NCI-H2081 treated with DMSO at 0.1 percent for 48 hours (cell line): ENCODE measurements at regions not wholly inside any gene's neighbourhood (a gene's known extent, or its start where the extent isn't known, plus 50 kb on each side); places are given as distances from the start of the nearest gene placed in this dataset.

Experiments used
- DNase-seq: peaks from one replicate; lab custom pipeline; 2025; lab: John Stamatoyannopoulos, UW

- no peak for DNase-seq
Measured at GRCh38 chr2:181306785-181307184, 150.4 kb upstream of the ITGA4 start.

GRCh38 chr2:181307203-181307991 lies 149.8 kb upstream of the ITGA4 start:
- no peak for DNase-seq

- no peak for DNase-seq
Measured at GRCh38 chr2:181308766-181309515, 148.2 kb upstream of the ITGA4 start.

- DNase-seq, result no peak
Measured at GRCh38 chr2:181309586-181309985, 147.6 kb upstream of the ITGA4 start.

GRCh38 chr2:181310967-181311366 lies 146.2 kb upstream of the ITGA4 start:
- DNase-seq, result no peak

- DNase-seq, result no peak
Measured at GRCh38 chr2:181311837-181312236, 145.3 kb upstream of the ITGA4 start.

GRCh38 chr2:181312515-181312927 lies 144.7 kb upstream of the ITGA4 start:
- DNase-seq, result no peak

GRCh38 chr2:181313845-181314244 lies 143.3 kb upstream of the ITGA4 start:
- DNase-seq, result no peak

GRCh38 chr2:181314551-181314950 lies 142.6 kb upstream of the ITGA4 start:
- no peak for DNase-seq

GRCh38 chr2:181317511-181317910 lies 139.7 kb upstream of the ITGA4 start:
- DNase-seq, result no peak

- DNase-seq, result no peak
Measured at GRCh38 chr2:181318504-181319280, 138.5 kb upstream of the ITGA4 start.

- DNase-seq, result no peak
Measured at GRCh38 chr2:181319286-181319685, 137.9 kb upstream of the ITGA4 start.

GRCh38 chr2:181320638-181321037 lies 136.5 kb upstream of the ITGA4 start:
- no peak for DNase-seq

- DNase-seq, result no peak
Measured at GRCh38 chr2:181324912-181325311, 132.3 kb upstream of the ITGA4 start.

- no peak for DNase-seq
Measured at GRCh38 chr2:181326661-181327060, 130.5 kb upstream of the ITGA4 start.

GRCh38 chr2:181330286-181330685 lies 126.9 kb upstream of the ITGA4 start:
- no peak for DNase-seq

GRCh38 chr2:181332044-181332605 lies 125.1 kb upstream of the ITGA4 start:
- no peak for DNase-seq

- DNase-seq, result no peak
Measured at GRCh38 chr2:181334158-181334826, 122.9 kb upstream of the ITGA4 start.

- no peak for DNase-seq
Measured at GRCh38 chr2:181340891-181341290, 116.3 kb upstream of the ITGA4 start.

- DNase-seq, result no peak
Measured at GRCh38 chr2:181341855-181342600, 115.2 kb upstream of the ITGA4 start.
